ENCODE measurements at regions not wholly inside any gene's neighbourhood (a gene's known extent, or its start where the extent isn't known, plus 50 kb on each side); places are given as distances from the start of the nearest gene placed in this dataset.

GRCh38 chr1:22363403-22364325 lies 88.0 kb upstream of the ZBTB40 start:
- Histone ChIP-seq H3K9ac (ENCODE audit: insufficient read depth, low read length, poor library complexity, severe bottlenecking) (no peak overlapping the region), H2AFZ (ENCODE audit: insufficient read depth, low read depth, low read length, poor library complexity, severe bottlenecking) (no peak overlapping the region), H3K36me3 (replicated peaks in 1 of 2; ENCODE audit: control insufficient read depth in 1 of 2, insufficient read depth in 2 of 2, low read length in 2 of 2) (no peaks in the 10 kb centered on the region), H3K9me3 (replicated peaks in 1 of 2; ENCODE audit: control insufficient read depth in 1 of 2, insufficient read depth in 1 of 2, low read length in 2 of 2) (no peaks in the 10 kb centered on the region), H3K4me1 (ENCODE audit: control insufficient read depth in 1 of 2, insufficient read depth in 2 of 2, low read length in 2 of 2) (no peaks in the 10 kb centered on the region), H3K27ac (ENCODE audit: low read depth in 1 of 2, low read length in 2 of 2) (no peak overlapping the region), H3K4me3 (replicated peaks in 1 of 3; ENCODE audit: low read depth in 2 of 3, low read length in 3 of 3) (no peak overlapping the region), H3K4me2 (replicated peaks; ENCODE audit: extremely low read depth, low read length, poor library complexity, severe bottlenecking) (no peak overlapping the region), H3K27me3 (ENCODE audit: control insufficient read depth in 2 of 2, insufficient read depth in 2 of 2, low read length in 2 of 2) (no peaks in the 10 kb centered on the region), H3K79me2 (ENCODE audit: insufficient read depth, low read length) (no peaks in the 10 kb centered on the region), H4K20me1 (ENCODE audit: insufficient read depth, low read length) (no peaks in the 10 kb centered on the region)
- intact Hi-C loops (cut with micrococcal nuclease): no loop called here
- peaks cover 0 to 3% (median 0%) of the 10 kb centered on the region in 7 donors for H3K9me3 Mint-ChIP-seq
- WGBS (ENCODE audit: insufficient coverage): 85% methylated on average over 11 of the region's 13 CpGs
- no peak for DNase-seq
- no peak for TF ChIP-seq CTCF (IDR thresholded peaks at IDR 0.05)
- no peaks in the 10 kb centered on the region for H3K4me1 Mint-ChIP-seq
- H3K27ac Mint-ChIP-seq: no peak overlapping the region
- no peaks in the 10 kb centered on the region for H3K36me3 Mint-ChIP-seq
- H3K4me3 Mint-ChIP-seq: no peak overlapping the region
- peaks cover 5 to 12% (median 7%) of the 10 kb centered on the region in 3 donors for H3K27me3 Mint-ChIP-seq (ENCODE audit: low read depth in 3 of 3)

- H3K9ac ChIP-seq (ENCODE audit: insufficient read depth, low read length, poor library complexity, severe bottlenecking): no peak overlapping the region
- Mint-ChIP-seq H3K27ac (no peak overlapping the region), H3K27me3 (ENCODE audit: low read depth in 3 of 3) (peaks cover 5 to 11% (median 8%) of the 10 kb centered on the region in 3 donors), H3K4me1 (no peaks in the 10 kb centered on the region), H3K4me3 (no peak overlapping the region), H3K36me3 (no peaks in the 10 kb centered on the region), H3K9me3 (peaks cover 0 to 3% (median 0%) of the 10 kb centered on the region in 7 donors)
- no peak overlapping the region for H3K4me2 ChIP-seq (replicated peaks; ENCODE audit: extremely low read depth, low read length, poor library complexity, severe bottlenecking)
- TF ChIP-seq CTCF (IDR thresholded peaks at IDR 0.05): no peak
- H3K27me3 ChIP-seq (ENCODE audit: control insufficient read depth in 2 of 2, insufficient read depth in 2 of 2, low read length in 2 of 2): no peaks in the 10 kb centered on the region
- H3K36me3 ChIP-seq (replicated peaks in 1 of 2; ENCODE audit: control insufficient read depth in 1 of 2, insufficient read depth in 2 of 2, low read length in 2 of 2): no peaks in the 10 kb centered on the region
- no peaks in the 10 kb centered on the region for H3K79me2 ChIP-seq (ENCODE audit: insufficient read depth, low read length)
- 93% methylated on average over 4 of the region's 5 CpGs for WGBS (ENCODE audit: insufficient coverage)
- H3K4me3 ChIP-seq (replicated peaks in 1 of 3; ENCODE audit: low read depth in 2 of 3, low read length in 3 of 3): no peak overlapping the region
- no peak for DNase-seq
- H4K20me1 ChIP-seq (ENCODE audit: insufficient read depth, low read length): no peaks in the 10 kb centered on the region
- no peaks in the 10 kb centered on the region for H3K9me3 ChIP-seq (replicated peaks in 1 of 2; ENCODE audit: control insufficient read depth in 1 of 2, insufficient read depth in 1 of 2, low read length in 2 of 2)
- H3K27ac ChIP-seq (ENCODE audit: low read depth in 1 of 2, low read length in 2 of 2): no peak overlapping the region
- intact Hi-C loops (cut with micrococcal nuclease): no loop called here
- H2AFZ ChIP-seq (ENCODE audit: insufficient read depth, low read depth, low read length, poor library complexity, severe bottlenecking): no peak overlapping the region
- H3K4me1 ChIP-seq (ENCODE audit: control insufficient read depth in 1 of 2, insufficient read depth in 2 of 2, low read length in 2 of 2): no peaks in the 10 kb centered on the region
Observed at GRCh38 chr1:22364326-22364650, 87.4 kb upstream of the ZBTB40 start.

Data from CD14-positive monocyte (primary cell).